Dermis microvascular lymphatic vessel endothelial cell (primary cell): ENCODE measurements at regions not wholly inside any gene's neighbourhood (a gene's known extent, or its start where the extent isn't known, plus 50 kb on each side); places are given as distances from the start of the nearest gene placed in this dataset.

Experiments
- DNase-seq, 2 donors: peaks; one replicate each; pipeline versions ENCODE4 v3.0.0 to v3.0.0-alpha.2; 2010; ENCODE audit warnings: low read depth in 2 of 2

DNA sequence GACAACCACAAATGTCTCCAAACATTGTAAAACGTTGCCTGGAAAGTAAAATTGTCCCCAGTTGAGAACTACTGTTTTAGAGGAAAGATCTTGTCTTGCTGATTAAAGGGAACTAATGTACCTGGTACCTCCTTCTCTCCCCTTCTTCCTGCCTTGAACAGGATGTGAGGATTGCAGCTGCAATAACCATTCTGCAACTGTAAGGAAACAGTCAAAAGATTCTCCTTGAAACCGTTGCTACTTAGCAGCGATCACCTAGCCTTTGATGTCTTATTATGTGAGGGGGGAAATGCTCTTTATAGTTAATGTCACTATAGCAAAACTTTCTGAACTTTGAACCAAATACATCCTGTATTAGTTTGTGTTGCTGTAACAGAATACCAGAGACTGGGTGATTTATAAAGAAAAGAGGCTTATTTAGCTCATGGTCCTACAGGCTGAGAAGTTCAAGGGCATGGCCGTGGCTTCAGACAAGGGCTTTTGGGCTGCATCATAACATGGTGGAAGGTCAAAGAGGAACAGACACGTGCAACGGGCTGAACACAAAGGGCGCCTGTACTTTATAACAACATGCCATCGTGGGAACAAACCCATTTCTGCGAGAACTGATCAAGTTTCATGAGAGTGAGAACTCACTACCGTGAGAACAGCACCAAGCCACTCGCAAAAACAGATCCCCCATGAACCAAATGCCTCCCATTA, 54.2 kb upstream of the PARD3 start:
- no peak for DNase-seq

GRCh38 chr10:34868589-34868988, 53.5 kb upstream of the PARD3 start:
- no peak for DNase-seq

DNA sequence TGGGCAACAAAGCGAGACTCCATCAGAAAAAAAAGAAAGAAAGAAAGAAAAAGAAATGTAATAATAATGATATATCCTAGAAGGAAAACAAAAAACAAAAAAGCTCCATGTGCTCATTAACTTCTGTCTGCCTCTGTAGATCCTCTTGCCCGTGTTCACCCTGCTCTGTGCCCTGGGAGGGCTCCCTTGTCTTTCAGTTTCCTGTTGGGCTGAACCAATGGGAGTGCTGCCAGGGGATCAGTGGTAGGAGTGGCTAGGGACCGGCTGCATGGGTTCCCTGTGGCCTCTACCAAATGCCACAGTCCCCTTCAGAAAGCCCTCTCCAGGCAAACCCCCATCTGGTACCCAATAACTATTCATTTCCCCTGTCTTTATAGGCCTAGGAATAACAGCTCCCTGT, 51.8 kb upstream of the PARD3 start:
- no peak for DNase-seq
